GM12873 (cell line): ENCODE measurements at regions not wholly inside any gene's neighbourhood (a gene's known extent, or its start where the extent isn't known, plus 50 kb on each side); places are given as distances from the start of the nearest gene placed in this dataset.

Experiments
- CTCF ChIP-seq: IDR thresholded peaks from 2 replicates; pipeline ENCODE4 v1.5.1; 2012; ENCODE audit warnings: low read depth, mild to moderate bottlenecking, moderate library complexity, low read length, control low read depth; ENCODE audit not compliant: insufficient read depth; ENCODE audit errors: missing control alignments

GRCh38 chr5:96340357-96340756, 92.7 kb downstream of the PCSK1 start:
- no peak for TF ChIP-seq CTCF

GRCh38 chr5:96339862-96340261, 93.2 kb downstream of the PCSK1 start:
- TF ChIP-seq CTCF, result no peak

GRCh38 chr5:96338624-96339415, 94.2 kb downstream of the PCSK1 start:
- no peak for TF ChIP-seq CTCF

- TF ChIP-seq CTCF, result no peak
These were observed 95.0 kb downstream of the PCSK1 start for GRCh38 chr5:96338091-96338490.

- TF ChIP-seq CTCF, result no peak
These were observed 95.8 kb downstream of the PCSK1 start for GRCh38 chr5:96337048-96337781.

- TF ChIP-seq CTCF, result peak; percentile 90
These were observed 96.6 kb downstream of the PCSK1 start for GRCh38 chr5:96336351-96336985.

- no peak for TF ChIP-seq CTCF
These were observed 97.2 kb downstream of the PCSK1 start for GRCh38 chr5:96335873-96336272.
